Endothelial cell of umbilical vein (primary cell): ENCODE measurements at regions not wholly inside any gene's neighbourhood (a gene's known extent, or its start where the extent isn't known, plus 50 kb on each side); places are given as distances from the start of the nearest gene placed in this dataset.

ENCODE experiments used
- BruUV-seq: library from RNA; stranded (reverse); fragments of 400-500 nt; replicated peaks from 2 replicates; lab custom pipeline; 2021; lab: Mats Ljungman, UMichigan
- CTCF ChIA-PET: fragments of 300-600, 350-600 bp; sonication (Branson Sonifier 250); formaldehyde crosslinking; loops from one replicate; lab custom pipeline; 2021; ENCODE audit warnings: antibody characterized with exemption, inconsistent platforms; lab: Charles Lee
- POLR2A ChIA-PET: fragments of 300-600, 350-600 bp; sonication (Branson Sonifier 250); formaldehyde crosslinking; loops from one replicate; lab custom pipeline; 2021; ENCODE audit warnings: antibody characterized with exemption, inconsistent platforms; lab: Charles Lee
- DNase-seq: peaks from one replicate; pipeline ENCODE4 v3.0.0-alpha.2; 2011; ENCODE audit warnings: low read depth, low spot score
- FAIRE-seq: peaks from 2 replicates; lab custom pipeline; 2011; peaks lifted over from hg19 to GRCh38; lab: Jason Lieb, UNC
- H2AFZ ChIP-seq: 2 replicates; pipeline ENCODE4 v1.6.0; 2012; ENCODE audit warnings: low read depth, low read length, control low read depth, inconsistent platforms
- H3K27ac ChIP-seq: 2 replicates; pipeline ENCODE4 v1.5.1; 2011; ENCODE audit warnings: low read depth, mild to moderate bottlenecking, control low read depth, low read length, moderate library complexity; ENCODE audit not compliant: insufficient read depth
- H3K27me3 ChIP-seq, 2 experiments: 2 replicates each; pipeline versions ENCODE4 v1.6.0 to v1.6.1; 2011; ENCODE audit warnings: low read length in 2 of 2, mixed read lengths in 1 of 2; ENCODE audit not compliant: control insufficient read depth in 2 of 2, insufficient read depth in 2 of 2
- H3K36me3 ChIP-seq, 2 experiments: 2 replicates in 1 of 2; 3 replicates in 1 of 2; pipeline ENCODE4 v1.5.1; 2011; ENCODE audit warnings: low read length in 2 of 2, mild to moderate bottlenecking in 1 of 2, moderate library complexity in 1 of 2; ENCODE audit not compliant: control insufficient read depth in 2 of 2, insufficient read depth in 2 of 2; ENCODE audit errors: extremely low read depth in 1 of 2
- H3K4me1 ChIP-seq: 3 replicates; pipeline ENCODE4 v1.5.1; 2011; ENCODE audit warnings: mild to moderate bottlenecking, low read length; ENCODE audit not compliant: control insufficient read depth, insufficient read depth; ENCODE audit errors: extremely low read depth
- H3K4me2 ChIP-seq: 2 replicates; pipeline ENCODE4 v1.6.1; 2011; ENCODE audit warnings: low read length, control low read depth, mixed read lengths; ENCODE audit not compliant: insufficient read depth
- H3K4me3 ChIP-seq, 3 experiments: fragments of 200-600 bp in 1 of 3; sonication (generic), shearing (Covaris generic) in 1 of 3; replicated peaks in 1 of 3; 2 replicates each; pipeline ENCODE4 v1.5.1; 2011 to 2016; ENCODE audit warnings: control low read depth in 3 of 3, low read length in 3 of 3, mild to moderate bottlenecking in 2 of 3, inconsistent platforms in 1 of 3, low read depth in 1 of 3, moderate library complexity in 1 of 3; ENCODE audit not compliant: insufficient read depth in 1 of 3
- H3K79me2 ChIP-seq: 2 replicates; pipeline ENCODE4 v1.6.0; 2012; ENCODE audit warnings: low read length, inconsistent platforms; ENCODE audit not compliant: control insufficient read depth, insufficient read depth
- H3K9ac ChIP-seq: replicated peaks from 2 replicates; pipeline ENCODE3; 2011; ENCODE audit warnings: low read length, control low read depth; ENCODE audit not compliant: insufficient read depth; ENCODE audit errors: extremely low read depth
- H3K9me1 ChIP-seq: replicated peaks from 3 replicates; pipeline ENCODE4 v1.6.0; 2011; ENCODE audit warnings: mild to moderate bottlenecking, low read length; ENCODE audit not compliant: control insufficient read depth, insufficient read depth; ENCODE audit errors: extremely low read depth
- H3K9me3 ChIP-seq: replicated peaks from 2 replicates; pipeline ENCODE4 v1.5.1; 2012; ENCODE audit warnings: low read length, inconsistent platforms; ENCODE audit not compliant: control insufficient read depth, insufficient read depth
- H4K20me1 ChIP-seq: replicated peaks from 2 replicates; pipeline ENCODE3; 2011; ENCODE audit warnings: mild to moderate bottlenecking, low read length; ENCODE audit not compliant: control insufficient read depth, insufficient read depth; ENCODE audit errors: extremely low read depth
- EZH2 ChIP-seq: IDR thresholded peaks from 2 replicates; pipeline ENCODE4 v1.6.1; 2012; ENCODE audit warnings: borderline replicate concordance, low read depth, mild to moderate bottlenecking, moderate library complexity, low read length, inconsistent platforms; ENCODE audit not compliant: severe bottlenecking
- FOS ChIP-seq: IDR thresholded peaks from 2 replicates; pipeline ENCODE4 v1.6.1; 2011; ENCODE audit warnings: mild to moderate bottlenecking, low read length, moderate library complexity, borderline replicate concordance; ENCODE audit not compliant: insufficient read depth
- GATA2 ChIP-seq: IDR thresholded peaks from 2 replicates; pipeline ENCODE4 v1.7.0; 2011; ENCODE audit warnings: low read depth, mild to moderate bottlenecking, moderate library complexity, mixed read lengths, low read length; ENCODE audit not compliant: insufficient read length, insufficient read depth
- JUN ChIP-seq: IDR thresholded peaks from 2 replicates; pipeline ENCODE4 v1.6.1; 2011; ENCODE audit warnings: borderline replicate concordance, low read depth; ENCODE audit not compliant: insufficient read length, insufficient read depth
- MYC ChIP-seq: IDR thresholded peaks from one replicate; pipeline ENCODE4 v1.6.1; 2011; ENCODE audit warnings: mild to moderate bottlenecking, low read depth, low read length
- POLR2A ChIP-seq: IDR thresholded peaks from 2 replicates; pipeline ENCODE4 v1.6.1; 2012; ENCODE audit warnings: low read depth, mild to moderate bottlenecking, control low read depth, low read length
- POLR2AphosphoS5 ChIP-seq: IDR thresholded peaks from 2 replicates; pipeline ENCODE4 v1.6.1; 2012; ENCODE audit warnings: low read depth, mild to moderate bottlenecking, control low read depth, low read length, moderate library complexity; ENCODE audit not compliant: insufficient read depth
- dilution Hi-C: fragments of 300-500 bp; cut with MboI; formaldehyde crosslinking; loops from one replicate; pipeline ENCODE4 v1.15.0; 2019; ENCODE audit warnings: low sequenced_read_pairs; ENCODE audit not compliant: extremely low pct_ligation_motif_present
- intact Hi-C: fragments of 100-400 bp; cut with micrococcal nuclease; formaldehyde crosslinking; loops from one replicate; pipeline ENCODE4 v1.10.0; 2022
- TF ChIP-seq, protein P1 (sequence below): IDR thresholded peaks from 2 replicates; pipeline ENCODE4 v1.6.1; 2011; ENCODE audit not compliant: insufficient read depth, insufficient read length
- TF ChIP-seq, protein P2 (sequence below), 2 donors: IDR thresholded peaks; 1 replicate in 1 of 2; 2 replicates in 1 of 2; pipeline ENCODE4 v1.5.1; 2011; ENCODE audit warnings: low read length in 2 of 2, mild to moderate bottlenecking in 2 of 2, moderate library complexity in 2 of 2, control low read depth in 1 of 2, inconsistent platforms in 1 of 2, low read depth in 1 of 2; ENCODE audit not compliant: insufficient read depth in 1 of 2; ENCODE audit errors: extremely low read depth in 1 of 2

DNA sequence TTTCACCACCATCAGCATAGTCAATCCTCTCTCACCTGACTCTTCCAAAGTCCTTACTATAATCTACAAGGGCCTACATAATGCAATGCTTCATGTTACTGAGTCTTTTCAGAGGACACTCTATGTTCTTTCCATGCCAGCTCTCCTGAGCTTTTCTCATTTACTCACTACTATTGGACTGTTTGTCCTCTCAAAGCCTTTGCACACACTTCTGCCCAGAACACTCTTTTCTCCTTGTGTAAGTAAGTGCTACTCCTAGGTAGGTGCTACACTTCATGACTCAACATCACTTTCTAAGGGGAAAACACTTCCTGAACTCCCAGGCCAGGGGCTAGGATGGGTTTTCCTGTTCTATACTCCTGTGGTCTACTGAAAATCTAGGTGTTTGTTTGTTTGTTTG, 82.5 kb upstream of the GULP1 start:
- no peak for DNase-seq
- no peak for FAIRE-seq
- no peak overlapping the region for H2AFZ ChIP-seq
- H3K9me3 ChIP-seq: no peaks in the 10 kb centered on the region
- H3K36me3 ChIP-seq: no peaks in the 10 kb centered on the region
- no peaks in the 10 kb centered on the region for H3K79me2 ChIP-seq
- ChIA-PET POLR2A (no interaction called here), CTCF (no interaction called here)
- no peaks in the 10 kb centered on the region for H4K20me1 ChIP-seq
- TF ChIP-seq POLR2AphosphoS5: no peak
- H3K27me3 ChIP-seq: no peaks in the 10 kb centered on the region
- no TSS peak for BruUV-seq
- intact Hi-C loops (no loop called here), dilution Hi-C loops (no loop called here)
- no peak overlapping the region for H3K4me3 ChIP-seq
- no peak overlapping the region for H3K9ac ChIP-seq
- H3K9me1 ChIP-seq: no peaks in the 10 kb centered on the region
- H3K4me2 ChIP-seq: no peak overlapping the region
- no peaks in the 10 kb centered on the region for H3K4me1 ChIP-seq
- H3K27ac ChIP-seq: no peak overlapping the region

DNA sequence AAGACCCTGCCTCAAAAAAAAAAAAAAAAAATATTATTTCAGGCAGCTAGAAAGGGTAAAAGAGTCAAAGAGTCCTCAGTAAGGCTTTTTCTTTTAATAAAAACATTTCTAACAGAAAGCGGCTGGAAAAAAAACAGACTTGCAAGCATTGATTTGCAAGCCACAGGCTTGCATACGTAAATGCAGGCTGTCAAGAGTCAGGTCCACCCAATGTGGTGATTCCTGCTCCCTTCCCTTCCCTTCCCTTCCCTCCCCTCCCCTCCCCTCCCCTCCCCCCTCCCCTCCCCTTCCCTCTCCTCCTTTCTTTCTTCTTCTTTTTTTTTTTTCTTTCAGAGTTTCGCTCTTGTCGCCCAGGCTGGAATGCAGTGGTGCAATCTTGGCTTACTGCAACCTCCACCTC, 74.4 kb upstream of the GULP1 start:
- Histone ChIP-seq H3K27ac (no peak overlapping the region), H4K20me1 (no peaks in the 10 kb centered on the region), H3K4me2 (no peak overlapping the region), H3K9me1 (no peaks in the 10 kb centered on the region), H3K27me3 (no peaks in the 10 kb centered on the region), H3K4me1 (no peaks in the 10 kb centered on the region), H3K9me3 (no peaks in the 10 kb centered on the region), H2AFZ (no peak overlapping the region), H3K79me2 (no peaks in the 10 kb centered on the region), H3K36me3 (no peaks in the 10 kb centered on the region), H3K9ac (no peak overlapping the region), H3K4me3 (no peak overlapping the region)
- ChIA-PET CTCF (no interaction called here), POLR2A (no interaction called here)
- DNase-seq (no peak), FAIRE-seq (no peak)
- TF ChIP-seq JUN: no peak
- TF ChIP-seq, protein P1, sequence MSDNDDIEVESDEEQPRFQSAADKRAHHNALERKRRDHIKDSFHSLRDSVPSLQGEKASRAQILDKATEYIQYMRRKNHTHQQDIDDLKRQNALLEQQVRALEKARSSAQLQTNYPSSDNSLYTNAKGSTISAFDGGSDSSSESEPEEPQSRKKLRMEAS: no peak
- no peak for TF ChIP-seq MYC
- TF ChIP-seq EZH2: no peak
- no peak for TF ChIP-seq GATA2
- no peak for TF ChIP-seq POLR2AphosphoS5
- TF ChIP-seq FOS: no peak
- no peak for TF ChIP-seq POLR2A
- TF ChIP-seq, protein P2, sequence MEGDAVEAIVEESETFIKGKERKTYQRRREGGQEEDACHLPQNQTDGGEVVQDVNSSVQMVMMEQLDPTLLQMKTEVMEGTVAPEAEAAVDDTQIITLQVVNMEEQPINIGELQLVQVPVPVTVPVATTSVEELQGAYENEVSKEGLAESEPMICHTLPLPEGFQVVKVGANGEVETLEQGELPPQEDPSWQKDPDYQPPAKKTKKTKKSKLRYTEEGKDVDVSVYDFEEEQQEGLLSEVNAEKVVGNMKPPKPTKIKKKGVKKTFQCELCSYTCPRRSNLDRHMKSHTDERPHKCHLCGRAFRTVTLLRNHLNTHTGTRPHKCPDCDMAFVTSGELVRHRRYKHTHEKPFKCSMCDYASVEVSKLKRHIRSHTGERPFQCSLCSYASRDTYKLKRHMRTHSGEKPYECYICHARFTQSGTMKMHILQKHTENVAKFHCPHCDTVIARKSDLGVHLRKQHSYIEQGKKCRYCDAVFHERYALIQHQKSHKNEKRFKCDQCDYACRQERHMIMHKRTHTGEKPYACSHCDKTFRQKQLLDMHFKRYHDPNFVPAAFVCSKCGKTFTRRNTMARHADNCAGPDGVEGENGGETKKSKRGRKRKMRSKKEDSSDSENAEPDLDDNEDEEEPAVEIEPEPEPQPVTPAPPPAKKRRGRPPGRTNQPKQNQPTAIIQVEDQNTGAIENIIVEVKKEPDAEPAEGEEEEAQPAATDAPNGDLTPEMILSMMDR (IDR thresholded peaks at IDR 0.05; ENCODE audit: extremely low read depth in 1 of 2, insufficient read depth in 1 of 2, low read depth in 1 of 2, low read length in 2 of 2): no peak
- dilution Hi-C loops: no loop called here
- intact Hi-C loops: no loop called here
- no TSS peak for BruUV-seq
